HG03159 (cell line): ENCODE measurements at regions not wholly inside any gene's neighbourhood (a gene's known extent, or its start where the extent isn't known, plus 50 kb on each side); places are given as distances from the start of the nearest gene placed in this dataset.

Experiments
- ATAC-seq: cut with Tn5 transposase; IDR thresholded peaks from one replicate; pipeline ENCODE4 v1.9.1; 2021; ENCODE audit warnings: mild to moderate bottlenecking, moderate library complexity; ENCODE audit not compliant: unreplicated experiment

DNA sequence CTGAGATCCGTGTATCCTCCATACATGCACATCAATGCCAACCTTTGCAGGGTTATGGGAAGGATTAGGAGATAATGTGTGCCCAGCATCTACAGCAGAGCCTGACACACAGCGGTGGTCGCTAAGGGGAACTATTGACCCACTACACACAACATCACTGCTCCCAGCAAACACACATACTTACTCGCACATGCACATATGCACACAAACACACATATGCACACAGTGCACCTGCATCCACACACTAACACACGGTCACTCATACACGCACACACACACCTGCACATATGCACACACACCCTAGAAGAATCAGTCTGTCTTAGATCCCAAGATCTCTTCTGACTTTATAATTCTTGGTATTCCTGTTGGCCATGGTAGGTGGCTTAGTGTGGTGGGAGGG lies 118.3 kb downstream of the GYPC start:
- no peak for ATAC-seq

DNA sequence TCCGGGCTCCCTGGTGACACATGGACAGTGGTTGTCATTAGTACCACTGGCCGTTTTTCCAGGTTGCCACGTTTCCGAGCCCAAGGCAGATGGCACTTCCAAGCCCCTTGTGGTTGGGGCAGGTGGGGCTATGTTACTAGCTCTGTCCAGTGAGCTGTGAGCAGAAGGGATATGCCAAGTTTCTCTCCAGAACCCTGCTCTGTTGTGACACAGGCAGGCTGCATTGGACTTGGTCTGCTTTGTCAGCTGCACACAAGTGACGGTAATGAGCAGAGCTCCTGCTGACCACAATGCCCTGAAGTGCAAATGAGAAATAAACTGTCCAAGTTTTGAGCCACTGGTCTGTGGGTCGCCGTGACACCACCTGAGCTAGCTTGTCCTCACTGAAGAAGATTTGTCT lies 118.8 kb downstream of the GYPC start:
- ATAC-seq, result no peak

DNA sequence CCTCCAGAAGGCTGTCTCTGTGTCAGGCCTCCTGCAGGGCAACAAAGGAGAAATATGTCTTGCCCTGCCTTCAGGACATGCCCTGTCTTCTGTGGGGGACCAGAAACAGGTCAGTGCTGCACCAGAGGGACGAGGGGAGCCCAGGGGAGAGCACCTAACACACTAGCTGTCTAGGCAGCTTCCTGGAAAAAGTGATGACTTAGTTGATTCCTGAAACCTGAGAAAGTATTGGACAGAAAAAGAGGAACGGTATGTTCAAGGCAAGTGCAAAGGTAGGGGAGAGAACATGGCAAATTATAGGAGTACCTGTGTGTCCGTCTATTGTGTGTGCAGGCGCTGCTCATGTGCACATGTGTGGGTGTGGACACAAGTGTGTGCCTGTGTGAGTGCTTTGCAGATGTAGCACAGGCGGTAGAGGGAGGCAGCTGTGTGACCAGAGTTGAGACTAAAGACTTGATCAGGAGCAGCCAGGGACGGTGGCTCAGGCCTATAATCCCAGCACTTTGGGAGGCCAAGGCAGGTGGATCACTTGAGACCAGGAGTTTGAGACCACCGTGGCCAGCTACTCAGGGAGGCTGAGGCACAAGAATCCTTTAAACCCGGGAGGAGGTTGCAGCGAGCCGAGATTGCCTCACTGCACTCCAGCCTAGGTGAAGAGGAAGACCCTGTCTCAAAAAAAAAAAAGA lies 119.5 kb downstream of the GYPC start:
- ATAC-seq, result no peak

DNA sequence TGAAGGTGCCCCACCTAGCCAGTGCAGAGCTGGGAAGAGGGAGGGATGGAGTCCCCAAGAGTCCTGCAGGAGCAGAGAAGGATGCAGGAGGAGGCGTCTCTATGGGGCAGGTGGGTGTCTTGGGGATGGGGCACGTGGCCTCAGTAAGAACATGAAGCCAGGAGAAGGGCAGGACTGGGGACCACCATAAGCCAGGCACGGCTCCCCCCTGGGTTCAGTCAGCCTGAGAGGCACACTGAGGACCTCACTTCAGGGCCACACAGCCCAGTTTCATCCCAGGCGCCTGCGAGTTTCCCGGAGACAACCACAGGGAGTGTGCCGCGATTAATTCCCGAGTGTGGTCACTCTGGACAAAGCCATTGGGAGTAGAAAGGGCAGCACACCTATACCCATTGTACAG lies 120.3 kb downstream of the GYPC start:
- ATAC-seq, result no peak

DNA sequence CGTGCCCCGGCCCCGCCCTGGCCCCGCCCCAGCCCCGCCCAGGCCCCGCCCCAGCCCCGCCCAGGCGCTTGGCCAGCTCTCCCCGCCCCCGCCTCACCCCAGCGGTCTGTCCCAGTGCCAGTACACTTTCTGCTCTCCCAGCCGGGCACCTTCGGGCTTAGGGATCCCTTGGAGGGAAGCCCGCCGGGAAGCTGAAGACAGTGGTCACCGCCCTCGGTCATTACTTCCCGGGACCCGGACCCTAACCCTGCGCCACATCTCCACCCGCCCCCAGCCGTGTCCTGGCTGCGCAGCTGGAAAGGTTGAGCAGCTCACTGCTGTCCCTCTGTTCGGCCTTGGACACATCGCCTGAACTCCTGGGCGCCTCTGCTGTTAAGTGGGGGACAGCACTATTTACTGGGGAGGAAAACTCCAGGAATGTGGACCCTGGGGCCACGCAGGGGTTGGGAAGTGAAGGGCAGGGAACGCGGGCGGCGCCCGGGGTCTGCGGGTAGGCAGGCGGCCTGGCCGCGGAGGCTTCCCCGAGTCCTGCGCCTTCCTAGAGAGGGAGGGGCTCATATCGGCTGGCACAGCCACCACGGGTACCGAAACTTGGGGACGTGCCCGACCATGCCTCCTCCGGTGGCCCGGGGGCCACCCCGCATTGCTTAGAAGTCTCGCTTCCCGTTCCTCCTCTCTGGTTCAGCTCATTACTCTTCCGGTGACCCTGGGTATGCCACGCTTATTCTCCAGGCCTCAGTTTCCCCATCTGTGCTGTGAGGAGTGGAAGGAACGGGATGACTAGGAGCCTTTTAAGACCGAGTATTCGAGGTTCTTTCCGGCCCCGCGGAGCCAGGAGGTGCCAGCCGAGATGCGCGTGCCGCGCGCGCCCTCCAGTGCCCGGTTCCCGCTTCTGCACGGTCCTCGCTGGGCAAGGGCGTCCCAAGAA lies 121.0 kb downstream of the GYPC start:
- ATAC-seq, result peak; percentile 84

DNA sequence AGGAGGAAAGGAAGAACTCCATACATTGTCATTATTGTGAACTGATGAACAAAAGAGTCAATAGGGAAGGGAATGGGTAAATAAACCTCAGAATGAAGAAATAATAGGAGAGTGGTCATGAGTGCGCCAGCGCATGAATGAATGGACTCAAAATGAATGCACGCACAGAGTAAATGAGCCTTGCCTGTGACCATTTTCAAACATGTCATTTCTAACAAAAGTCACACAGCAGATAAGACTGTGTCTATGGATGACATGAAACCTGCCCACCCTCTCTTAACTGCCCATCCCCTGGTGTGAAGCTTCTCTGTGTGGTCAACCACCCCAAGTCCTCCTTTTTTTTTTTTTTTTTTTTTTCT lies 121.1 kb upstream of the TEX51 start:
- peak; percentile 5 for ATAC-seq

DNA sequence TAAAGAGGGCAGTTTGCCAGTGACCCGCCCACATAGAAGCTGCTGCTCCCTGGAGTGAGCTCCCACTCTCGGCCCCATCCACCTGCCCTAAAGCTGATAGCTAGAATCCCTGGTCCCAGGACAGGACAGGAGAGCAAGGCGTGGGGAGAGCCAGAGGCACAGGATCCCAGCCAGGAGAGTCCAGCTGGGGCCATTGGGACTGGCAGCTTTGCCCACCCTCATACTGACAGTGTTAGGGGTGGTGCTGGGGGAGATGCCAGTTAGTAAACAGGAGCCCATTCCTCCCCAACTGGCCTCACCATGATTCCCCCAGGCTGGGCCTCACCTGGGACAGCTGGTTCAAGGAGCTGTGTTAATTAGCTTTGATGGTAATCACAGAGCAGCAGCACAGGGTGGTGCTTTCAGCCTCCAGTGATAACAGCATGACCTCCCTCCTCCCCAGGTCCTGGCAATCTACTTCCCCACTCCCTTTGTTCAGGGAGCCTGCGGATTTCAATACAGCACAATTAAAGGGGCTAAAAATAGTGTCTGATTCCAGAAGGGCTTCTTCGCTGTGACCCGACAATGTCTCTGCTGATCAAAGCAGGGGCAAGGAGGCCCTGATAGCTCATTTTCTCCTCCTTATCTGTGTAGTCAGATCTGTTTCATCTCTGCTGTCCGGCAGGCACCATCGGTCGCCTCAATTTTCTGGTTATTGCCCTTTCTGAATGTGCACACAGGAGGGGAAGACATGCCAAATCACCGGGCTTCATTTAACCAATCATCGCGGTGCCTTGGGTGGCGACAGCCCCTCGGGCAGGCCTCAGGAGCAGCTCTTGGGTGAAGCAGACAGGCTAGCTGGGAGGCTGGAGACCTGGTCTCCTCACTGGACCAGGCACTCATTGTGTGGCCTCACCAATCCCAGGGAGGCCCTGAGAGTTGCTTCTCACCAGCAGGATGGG lies 119.9 kb upstream of the TEX51 start:
- ATAC-seq, result no peak

DNA sequence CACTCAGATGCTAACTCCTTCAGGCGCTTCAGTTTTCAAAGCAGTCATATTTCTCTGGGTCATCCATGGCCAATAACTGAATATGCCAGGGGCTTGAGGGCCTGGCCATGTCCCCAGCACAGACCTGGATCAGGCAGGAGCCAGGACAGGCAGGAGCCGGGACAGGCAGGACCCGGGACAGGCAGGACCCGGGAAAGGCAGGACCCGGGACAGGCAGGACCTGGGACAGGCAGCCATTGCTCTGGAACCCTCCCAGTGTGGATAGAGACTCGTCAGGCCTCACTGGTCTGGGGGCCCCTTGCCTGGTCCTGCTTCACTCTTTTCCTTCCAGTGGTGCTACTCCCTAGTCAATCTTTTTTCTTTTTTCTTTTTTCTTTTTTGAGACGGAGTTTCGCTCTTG lies 117.5 kb upstream of the TEX51 start:
- no peak for ATAC-seq

DNA sequence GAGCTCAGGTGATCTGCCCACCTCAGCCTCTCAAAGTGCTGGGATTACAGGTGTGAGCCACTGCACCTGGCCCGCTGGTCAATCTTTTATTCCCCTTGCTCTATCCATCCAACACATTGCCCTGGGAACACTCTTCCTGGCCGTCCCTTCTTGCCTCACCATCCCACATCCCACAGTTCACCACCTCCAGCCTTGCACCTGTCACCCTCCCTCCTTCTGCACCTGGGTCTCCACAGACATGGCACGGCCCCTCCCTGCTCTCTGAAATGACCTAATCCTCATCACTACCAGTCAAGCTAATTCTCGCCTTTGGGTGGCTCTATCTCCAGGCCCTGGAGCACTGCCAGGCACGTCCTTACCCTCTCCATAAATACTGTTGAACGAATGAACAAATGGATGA lies 116.9 kb upstream of the TEX51 start:
- ATAC-seq, result no peak

DNA sequence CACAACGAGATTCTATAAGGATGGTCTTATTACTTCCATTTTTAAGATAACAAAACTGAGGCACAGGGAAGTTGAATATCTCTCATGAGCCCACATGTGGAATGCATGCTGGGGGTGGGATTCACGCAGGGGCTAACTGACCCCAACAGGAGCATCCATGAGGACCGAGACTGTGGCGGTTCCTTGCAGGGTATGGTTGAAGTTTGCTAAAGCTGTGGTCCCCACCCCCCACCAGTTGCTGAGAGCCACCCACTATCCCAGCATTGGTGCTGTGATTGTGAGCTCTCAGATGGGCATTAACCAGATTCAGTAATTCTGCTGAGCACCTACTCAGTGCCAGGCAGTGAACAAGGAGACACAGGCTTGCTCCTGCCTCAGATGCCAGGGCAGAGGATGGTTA lies 116.0 kb upstream of the TEX51 start:
- ATAC-seq, result no peak

DNA sequence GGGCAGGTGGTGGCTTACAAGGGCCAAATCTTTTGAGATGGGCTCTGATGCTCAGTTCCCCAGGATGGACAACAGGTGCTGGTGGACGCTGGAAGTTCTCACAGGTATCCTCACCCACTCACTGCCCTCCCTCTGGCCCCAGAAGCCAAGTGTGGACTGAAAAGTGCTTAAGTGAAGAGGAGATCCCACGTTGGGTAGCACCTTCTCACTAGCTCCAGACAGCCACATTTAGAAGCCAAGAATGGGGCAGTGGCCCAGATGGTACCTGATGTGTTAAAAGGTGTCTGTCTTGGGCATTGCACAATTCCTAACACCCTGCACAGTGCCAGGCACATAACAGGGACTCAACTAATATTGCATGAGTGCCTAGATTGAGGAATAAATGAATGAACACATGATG lies 115.3 kb upstream of the TEX51 start:
- no peak for ATAC-seq

DNA sequence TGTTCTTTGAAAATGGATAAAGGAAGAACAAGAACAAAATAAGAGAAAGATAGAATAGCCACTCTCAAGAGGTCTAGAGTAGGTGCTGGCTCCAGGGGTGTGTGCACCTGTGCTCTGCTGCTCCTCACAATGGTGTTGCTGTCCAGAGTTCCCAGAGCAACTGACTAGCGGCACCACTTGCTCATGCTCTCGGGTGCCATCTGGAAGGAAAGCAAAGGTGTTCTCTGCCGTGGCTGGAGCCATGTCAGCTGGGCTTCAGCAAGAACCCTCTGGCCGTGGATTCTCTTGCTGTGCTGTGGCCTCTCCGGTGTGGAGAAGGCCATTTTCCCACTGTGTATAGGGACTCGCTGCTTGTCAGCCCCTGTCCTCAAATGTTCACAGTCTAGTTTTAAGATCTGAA lies 114.6 kb upstream of the TEX51 start:
- ATAC-seq, result no peak

DNA sequence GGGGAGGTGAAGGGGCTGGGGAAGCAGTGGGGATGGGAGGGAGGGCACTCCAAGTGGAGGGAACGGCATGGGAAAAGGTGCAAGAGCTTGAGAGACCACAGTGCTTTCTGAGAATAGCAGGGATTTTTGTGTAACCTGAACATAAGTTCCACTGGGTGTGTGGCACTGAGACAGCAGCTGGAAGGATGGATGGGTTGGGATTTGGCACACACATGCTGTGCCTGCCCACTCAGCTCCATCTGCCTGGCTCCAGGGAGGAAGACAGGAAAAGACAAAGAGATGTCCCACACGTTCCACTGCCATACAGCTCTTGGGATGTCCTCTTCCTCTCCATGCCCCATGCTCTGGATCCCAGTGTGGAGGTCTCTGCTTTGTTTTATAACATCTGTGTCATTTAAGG lies 114.1 kb upstream of the TEX51 start:
- ATAC-seq, result no peak

DNA sequence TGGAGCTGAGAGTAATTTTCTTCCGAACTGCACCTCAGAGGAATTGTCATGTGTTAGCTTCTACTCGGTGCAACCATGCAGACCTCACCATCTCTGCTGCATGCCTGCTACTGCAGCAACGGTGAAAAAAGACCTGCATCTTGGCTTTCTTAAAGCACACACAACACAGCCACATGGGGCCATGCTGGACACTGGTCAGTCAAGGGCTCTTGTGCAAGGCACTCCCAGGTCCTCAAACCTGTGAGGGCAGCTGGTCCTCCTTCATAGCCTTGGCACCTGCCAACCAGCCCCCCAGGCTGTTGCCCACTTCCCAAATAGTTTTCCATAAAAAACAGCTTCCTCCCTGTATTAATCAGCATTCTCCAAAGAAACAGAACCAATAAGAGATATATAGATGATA lies 113.5 kb upstream of the TEX51 start:
- ATAC-seq, result no peak

DNA sequence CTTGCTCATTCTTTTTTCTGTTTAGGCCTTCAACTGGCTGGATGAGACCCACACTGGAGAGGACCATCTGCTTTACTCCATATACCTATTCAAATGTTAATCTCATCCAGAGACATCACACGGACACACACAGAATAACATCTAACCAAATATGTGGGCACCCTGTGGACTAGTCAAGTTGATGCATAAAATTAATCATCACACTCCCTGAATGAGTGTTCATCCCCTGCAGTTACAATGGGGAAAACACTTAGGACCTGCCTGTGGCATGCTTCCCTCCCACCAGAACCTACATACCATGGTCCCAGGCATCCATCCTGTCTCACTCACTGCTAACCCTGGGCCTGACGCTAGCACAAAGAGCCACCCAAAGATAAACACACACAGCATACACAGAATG lies 112.8 kb upstream of the TEX51 start:
- ATAC-seq, result no peak

DNA sequence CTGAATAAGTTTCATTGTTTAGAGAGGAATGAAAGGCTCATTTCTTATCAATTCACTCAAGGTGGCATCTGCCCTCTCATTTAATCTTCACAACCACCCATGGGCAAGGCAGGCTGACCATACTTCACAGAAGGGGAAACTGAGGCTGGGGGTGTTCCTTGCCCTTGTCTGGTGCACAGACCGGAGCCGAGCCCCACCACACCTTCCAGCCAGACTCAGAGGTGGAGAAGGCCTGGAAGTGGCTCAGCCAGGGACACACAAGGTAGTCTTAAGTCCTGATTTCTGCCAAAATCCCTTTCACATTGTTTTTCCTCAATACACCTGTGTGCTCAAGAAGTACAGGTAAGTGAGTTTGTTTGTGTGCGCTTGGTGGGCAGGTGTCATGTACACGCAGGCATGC lies 111.9 kb upstream of the TEX51 start:
- ATAC-seq, result no peak

DNA sequence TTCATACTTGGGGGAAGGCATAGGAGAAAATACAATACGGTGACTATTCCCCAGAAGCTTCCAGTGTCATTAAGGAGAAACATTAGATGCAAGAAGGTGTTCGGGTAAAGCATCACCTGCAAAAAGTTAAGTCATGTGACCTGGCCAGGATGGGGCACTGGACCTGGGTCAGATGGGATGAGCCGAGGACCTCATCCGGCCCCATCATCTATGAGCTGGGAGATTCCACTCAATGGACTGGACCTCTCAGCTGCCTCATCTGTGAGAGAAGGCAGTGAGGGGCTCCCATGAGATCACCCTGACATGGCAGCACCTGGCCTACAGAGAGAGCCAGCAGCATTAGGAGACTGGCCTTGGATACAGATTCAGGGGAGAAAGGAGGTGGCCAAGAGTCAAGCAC lies 111.4 kb upstream of the TEX51 start:
- no peak for ATAC-seq

DNA sequence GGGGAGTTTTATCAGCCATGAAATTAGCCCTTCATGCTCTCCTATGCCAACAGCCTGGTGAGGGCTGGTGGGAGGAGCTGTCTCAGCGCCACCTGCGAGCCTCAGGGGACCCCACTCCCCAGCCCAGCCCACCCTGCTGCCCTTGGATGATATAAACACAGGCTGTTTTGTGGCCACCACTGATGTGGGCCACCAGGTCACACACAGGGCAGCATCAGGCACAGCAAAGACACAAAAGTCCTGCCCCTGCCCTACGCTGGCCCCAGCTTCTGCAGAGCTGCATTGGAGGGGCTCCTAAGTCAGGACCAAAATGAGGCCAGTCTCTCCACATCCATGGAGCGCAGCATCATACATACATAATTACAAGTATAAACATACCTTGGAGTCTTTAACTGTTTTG lies 110.6 kb upstream of the TEX51 start:
- no peak for ATAC-seq

DNA sequence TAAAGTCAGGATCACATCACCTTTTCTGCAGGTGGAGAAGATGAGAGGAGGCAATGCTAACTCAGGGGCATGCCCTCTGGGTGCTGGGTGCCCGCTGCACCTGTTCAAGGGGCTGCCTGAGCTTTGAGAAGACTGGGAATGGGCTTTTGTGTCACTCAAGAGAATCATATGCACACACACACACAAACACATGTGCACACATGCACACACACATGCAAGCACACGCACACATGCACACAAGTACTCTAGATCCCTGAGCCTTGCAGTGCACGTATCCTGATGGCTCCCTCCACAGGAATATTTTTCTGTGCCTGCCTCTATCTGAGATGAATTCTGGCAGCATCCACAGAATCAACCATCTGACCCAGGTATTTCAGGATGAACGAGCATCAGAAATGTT lies 110.0 kb upstream of the TEX51 start:
- ATAC-seq, result no peak

DNA sequence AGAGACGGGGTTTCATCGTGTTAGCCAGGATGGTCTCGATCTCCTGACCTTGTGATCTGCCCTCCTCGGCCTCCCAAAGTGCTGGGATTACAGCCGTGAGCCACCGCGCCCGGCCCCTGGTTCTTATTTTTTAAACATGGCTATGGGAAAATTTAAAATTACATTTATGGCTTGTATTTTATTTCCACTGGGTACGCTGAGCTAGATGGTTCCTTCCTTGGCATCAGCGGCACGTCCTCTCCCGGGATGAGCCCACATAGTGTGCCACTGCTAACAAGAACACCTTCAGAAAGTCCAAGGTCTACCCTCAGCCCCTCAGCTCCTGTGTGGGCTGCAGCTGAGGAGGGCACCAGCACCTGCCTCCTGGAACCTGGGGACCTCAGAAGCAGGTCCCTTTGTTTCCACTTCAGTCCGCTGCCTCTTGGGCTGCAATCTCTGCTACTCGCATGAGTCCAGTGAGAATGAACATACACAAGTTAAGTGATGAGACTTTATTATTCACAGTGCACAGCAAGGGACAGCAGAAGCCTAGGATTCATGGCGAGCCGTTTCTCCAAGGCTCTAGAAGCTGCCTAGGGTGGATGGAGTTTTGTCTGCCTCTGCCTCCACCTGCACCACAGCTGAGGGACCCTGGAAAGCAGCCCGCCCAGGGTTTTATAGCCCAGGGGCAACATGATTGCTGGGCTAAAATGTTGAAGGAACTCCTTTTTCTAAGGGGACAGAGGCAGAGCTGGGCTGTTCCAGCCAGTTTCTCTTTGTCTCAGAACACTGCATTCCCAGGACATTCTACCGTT lies 107.5 kb upstream of the TEX51 start:
- ATAC-seq, result no peak

DNA sequence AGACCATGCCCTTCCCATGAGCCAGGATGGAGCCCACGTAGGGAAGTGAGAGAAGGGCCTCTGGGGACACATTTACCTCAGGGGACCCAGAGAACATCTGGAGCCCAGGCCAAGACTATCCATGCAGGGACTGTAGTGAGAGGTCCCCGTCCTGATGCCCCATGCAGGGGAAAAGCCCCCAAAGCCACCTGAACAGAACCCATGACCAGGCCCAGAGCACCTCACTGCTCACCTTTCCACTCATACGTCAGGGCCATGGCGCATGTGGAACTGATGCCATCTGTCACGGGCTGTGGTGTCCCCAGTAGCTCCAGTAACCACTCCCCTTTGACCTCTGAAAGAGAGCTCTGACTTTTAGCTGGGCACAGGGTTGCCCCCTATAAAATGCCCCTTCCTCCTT lies 106.5 kb upstream of the TEX51 start:
- ATAC-seq, result no peak
